GM18520 (cell line): ENCODE measurements at regions not wholly inside any gene's neighbourhood (a gene's known extent, or its start where the extent isn't known, plus 50 kb on each side); places are given as distances from the start of the nearest gene placed in this dataset.

Experiments used
- ATAC-seq: cut with Tn5 transposase; IDR thresholded peaks from one replicate; pipeline ENCODE4 v1.9.1; 2021; ENCODE audit not compliant: unreplicated experiment

DNA sequence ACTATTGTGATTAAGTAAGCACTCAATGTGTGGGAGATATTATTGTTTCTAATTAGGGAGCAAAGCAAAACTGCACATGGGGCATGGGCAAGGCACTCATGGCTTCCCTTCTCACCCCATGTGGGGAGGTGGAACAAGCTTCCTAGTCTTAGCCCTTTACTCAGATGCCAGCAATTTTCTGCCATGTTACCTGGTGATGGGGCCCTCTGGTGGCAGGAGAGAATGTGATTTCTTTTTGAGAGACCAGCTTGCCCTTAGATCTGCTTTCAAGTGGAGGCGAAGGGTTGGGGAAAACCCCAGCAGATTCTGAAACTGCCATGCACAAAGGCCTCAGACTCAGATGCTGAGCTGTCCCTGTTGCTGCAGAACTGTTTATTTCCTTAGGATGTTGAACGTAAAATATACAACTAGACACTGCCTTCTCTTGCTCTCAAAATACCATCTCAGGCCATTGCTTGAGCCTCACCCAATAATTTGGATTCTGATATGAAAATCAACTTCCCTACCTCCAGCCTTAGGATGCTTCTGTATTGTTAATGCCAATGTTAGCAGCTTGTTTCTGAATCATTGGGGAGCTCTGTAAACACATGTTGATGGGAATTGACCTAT is 130.2 kb upstream of the TPRG1 start:
- peak; percentile 92 for ATAC-seq

- ATAC-seq = no peak
These were observed 128.9 kb upstream of the TPRG1 start for GRCh38 chr3:189042832-189043231.

GRCh38 chr3:189049458-189050236 is 122.1 kb upstream of the TPRG1 start:
- ATAC-seq = no peak

- no peak for ATAC-seq
These were observed 118.4 kb upstream of the TPRG1 start for GRCh38 chr3:189053322-189053721.

DNA sequence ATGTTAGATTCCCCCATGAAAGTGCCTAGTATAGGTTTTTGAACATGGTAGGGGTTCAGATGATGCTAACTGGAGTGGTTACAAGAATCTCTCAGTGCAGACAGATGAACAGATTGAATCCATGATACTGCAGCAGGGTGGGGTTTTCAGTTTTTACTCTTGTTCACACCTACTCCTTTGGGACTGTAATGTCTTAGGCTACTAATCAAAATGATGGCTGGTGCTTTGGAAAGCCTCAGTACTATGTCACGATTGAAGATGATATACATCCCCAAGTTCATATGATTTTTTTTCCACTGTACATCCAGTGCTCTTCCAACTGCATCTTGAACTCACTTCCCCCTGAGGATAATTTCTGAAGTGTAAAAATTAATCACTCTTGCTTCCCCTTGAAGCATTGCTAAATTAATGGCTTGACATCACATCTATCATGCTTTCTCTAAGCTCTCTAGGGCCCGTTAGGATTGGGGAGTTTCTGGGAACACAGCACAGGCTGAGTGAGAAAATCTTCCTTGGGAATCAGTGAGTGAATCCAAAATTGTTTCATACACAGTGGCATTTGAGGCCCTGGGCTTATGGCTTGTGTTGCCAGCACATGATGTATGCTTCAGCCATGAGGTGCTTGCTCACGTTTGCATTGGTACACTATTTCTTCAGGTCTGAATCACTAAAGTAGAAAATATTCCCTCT is 115.0 kb upstream of the TPRG1 start:
- no peak for ATAC-seq

GRCh38 chr3:189057369-189057768 is 114.4 kb upstream of the TPRG1 start:
- ATAC-seq = no peak

DNA sequence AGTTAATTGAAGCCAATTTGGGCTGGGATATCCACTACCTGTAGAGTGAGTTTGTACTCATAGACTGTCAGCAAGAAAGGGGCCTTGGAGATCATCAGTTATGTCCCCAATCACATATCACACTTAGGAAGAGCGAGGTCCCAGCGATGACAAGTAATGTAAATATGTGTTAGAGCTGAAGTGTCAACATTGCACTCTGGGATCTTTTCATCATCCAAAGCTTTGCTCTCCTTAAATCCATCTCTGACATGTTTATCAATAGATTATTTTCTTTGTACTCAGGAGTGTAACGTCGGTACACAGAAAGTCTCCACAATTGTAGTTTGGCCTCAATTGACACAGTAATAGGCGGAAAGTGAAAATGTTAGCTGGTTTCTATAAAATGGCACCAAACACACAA is 113.7 kb upstream of the TPRG1 start:
- ATAC-seq = no peak

DNA sequence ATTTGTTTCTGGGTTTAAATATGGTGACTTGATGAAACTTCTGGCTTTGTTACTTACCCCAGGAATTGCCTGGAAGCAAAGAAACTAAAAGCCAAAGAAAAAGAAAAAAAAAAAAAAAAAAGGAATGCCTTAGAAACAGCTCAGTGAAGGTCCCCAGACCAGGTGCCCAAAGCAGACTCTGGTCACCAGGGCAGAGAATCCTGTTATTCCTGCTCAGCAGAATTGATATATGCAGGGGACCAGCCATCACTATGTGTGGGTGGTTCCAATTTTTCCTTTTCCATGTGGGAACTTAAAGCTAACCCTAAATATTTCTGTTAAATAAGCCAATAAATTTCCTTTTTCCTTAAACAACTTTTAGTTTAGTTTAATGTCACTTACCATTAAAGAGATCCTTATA is 100.8 kb upstream of the TPRG1 start:
- no peak for ATAC-seq

GRCh38 chr3:189071446-189071845 is 100.3 kb upstream of the TPRG1 start:
- ATAC-seq = peak; percentile 91

- ATAC-seq = no peak
These were observed 95.3 kb upstream of the TPRG1 start for GRCh38 chr3:189076449-189076848.

GRCh38 chr3:189080745-189081144 is 91.0 kb upstream of the TPRG1 start:
- ATAC-seq = no peak

DNA sequence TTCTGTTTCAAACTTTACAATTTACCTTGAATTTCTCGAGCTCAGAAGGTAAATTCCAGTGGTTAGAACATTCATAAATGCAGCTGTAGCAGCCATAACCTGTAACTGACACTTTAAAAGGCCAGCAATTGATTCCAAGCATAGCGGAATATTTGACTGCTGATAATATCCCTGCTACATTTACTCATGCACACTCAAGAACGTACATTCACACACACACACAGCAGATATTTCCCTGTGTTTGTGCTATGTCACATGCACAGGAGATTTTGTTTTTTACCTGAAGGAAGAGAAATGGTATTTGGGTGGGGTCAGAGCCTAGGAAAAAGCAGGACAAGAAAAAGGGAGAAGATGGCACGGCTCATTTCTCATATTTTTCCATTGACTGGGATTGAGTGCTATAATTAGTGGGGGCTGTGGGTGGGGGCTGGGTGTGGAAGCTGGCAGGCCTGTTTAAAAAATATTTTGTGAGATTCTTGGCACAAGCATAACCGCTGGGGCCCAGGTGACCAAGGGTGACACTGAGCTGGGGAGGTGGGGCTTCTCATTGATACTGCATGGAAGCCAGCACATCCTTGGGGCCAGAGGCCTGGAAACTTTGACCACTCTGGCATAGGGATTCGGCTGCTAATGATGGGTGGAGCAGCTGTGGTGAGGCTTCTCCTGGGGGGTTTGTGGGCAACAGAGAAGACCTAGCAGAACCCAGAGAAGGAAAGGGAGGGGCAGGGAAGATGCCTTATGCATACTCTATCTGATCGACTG is 88.9 kb upstream of the TPRG1 start:
- ATAC-seq = no peak

DNA sequence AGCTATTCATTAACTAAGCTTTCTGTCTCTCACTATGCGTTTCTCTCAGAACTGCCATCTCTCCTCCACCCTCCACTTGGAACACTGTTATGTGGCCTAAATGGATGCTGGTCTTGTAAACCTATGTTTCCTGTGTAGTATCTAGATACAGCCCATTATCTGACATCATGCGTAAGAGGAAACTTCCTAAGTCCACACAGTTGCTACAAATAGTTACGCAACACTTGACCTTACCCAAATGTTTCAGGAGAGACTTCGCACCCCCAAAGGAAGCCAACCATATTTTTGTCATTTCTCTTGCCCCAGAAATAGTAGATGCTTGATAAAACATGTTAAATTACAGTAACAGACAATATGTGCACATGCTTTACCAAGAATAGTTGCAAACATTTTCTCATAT is 87.2 kb upstream of the TPRG1 start:
- no peak for ATAC-seq

GRCh38 chr3:189092547-189092946 is 79.2 kb upstream of the TPRG1 start:
- no peak for ATAC-seq

GRCh38 chr3:189094539-189094938 is 77.2 kb upstream of the TPRG1 start:
- ATAC-seq = no peak

DNA sequence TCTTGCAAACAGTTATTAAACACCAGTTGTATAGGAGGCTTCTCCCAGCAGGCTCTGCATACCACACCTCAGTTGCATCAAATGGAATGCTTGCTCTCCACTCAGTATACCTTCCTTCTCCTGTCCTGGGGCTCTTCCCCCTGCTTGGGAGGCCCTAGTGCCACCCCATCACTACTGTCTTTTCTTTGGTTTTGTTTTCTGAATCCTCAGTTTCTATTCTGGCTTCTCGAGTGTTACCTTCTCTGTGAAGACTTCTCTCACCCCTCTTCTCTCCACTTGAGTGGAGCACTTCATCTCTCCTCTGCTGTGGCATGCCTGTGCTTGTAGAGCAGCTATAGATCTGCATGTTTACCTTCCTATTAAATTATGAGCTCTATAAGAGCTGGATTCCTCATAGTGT is 75.7 kb upstream of the TPRG1 start:
- ATAC-seq = no peak

- ATAC-seq = no peak
These were observed 72.7 kb upstream of the TPRG1 start for GRCh38 chr3:189099031-189099471.

GRCh38 chr3:189099505-189100290 is 72.1 kb upstream of the TPRG1 start:
- ATAC-seq = no peak

DNA sequence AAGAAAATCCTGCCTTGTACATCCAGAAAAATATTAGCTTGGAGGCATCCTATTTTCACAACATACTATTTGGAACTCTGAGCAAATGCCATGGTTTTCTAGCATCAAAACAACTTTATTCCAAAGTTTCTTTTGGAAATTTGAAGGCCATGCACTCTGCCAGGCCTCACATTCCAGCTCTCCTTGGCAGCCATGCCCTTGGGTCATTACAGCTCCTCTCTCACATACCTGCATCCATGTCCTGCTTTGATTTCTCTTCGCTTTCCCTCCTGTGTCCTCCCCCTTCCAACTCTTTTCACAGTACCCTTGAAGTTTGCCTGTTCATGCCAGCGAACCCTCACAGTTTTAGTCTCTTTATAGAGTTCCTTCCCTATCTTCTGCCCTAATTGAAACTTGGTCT is 70.9 kb upstream of the TPRG1 start:
- ATAC-seq = no peak

GRCh38 chr3:189101594-189101993 is 70.2 kb upstream of the TPRG1 start:
- ATAC-seq = no peak

DNA sequence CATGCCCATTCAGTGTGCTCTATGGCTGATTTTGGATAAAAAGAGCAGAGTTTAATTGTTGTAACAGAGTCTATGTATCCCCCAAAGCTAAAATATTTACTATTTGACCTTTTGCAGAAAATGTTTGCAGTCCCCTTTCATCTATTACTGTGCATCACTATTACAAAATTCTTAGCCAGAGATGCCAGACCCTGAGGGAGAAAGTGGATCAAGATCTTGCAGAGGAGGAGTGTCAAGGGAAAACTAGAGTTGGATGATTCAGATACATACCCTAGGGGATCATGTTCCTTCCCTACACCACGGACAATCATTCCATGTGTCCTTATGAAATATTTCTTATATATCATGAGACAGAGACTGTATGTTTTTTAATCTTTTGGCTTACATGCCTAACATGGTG is 68.6 kb upstream of the TPRG1 start:
- no peak for ATAC-seq
